Fibroblast of skin of back (primary cell): ENCODE measurements at regions not wholly inside any gene's neighbourhood (a gene's known extent, or its start where the extent isn't known, plus 50 kb on each side); places are given as distances from the start of the nearest gene placed in this dataset.

Experiments
- DNase-seq: peaks from one replicate; pipeline ENCODE4 v3.0.0-alpha.2; 2013

DNA sequence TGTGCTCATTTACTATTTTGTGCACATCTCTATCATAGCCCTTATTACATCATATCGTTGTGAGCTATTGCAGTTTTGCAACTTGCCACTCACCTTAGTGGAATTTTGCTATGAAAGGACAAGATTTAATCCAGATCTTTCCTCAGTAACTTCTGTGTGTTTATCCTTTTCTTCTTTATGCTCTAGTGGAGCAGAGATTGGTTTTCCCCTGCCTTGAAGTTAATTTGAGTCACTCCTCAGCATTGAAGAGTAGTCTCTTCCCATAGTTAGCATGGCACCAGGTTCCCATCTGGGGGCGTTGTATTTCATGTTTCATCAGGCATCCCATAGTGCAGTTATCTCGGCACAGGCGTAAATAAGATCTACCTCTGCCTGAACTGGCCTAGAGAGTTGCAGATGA is 510.4 kb downstream of the PSAT1 start:
- no peak for DNase-seq

DNA sequence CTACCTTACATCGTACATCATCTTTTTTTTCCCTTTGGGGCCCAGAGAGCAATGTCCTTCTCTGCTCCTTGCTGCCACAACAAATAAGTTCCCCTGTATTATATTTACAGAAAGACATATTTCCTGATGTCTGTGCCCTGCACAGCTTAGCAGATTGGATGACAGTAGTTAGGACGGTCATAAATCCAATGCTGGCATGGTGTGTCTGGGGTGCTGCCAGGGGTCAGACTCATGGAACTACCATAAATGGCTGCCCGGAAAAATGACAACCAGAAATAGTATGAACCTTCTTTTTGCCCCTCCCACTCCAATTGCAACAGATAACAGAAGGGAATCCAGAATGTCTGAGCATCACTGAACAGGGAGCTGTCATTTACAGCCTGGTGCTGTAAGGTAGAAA is 511.1 kb downstream of the PSAT1 start:
- DNase-seq, result no peak

DNA sequence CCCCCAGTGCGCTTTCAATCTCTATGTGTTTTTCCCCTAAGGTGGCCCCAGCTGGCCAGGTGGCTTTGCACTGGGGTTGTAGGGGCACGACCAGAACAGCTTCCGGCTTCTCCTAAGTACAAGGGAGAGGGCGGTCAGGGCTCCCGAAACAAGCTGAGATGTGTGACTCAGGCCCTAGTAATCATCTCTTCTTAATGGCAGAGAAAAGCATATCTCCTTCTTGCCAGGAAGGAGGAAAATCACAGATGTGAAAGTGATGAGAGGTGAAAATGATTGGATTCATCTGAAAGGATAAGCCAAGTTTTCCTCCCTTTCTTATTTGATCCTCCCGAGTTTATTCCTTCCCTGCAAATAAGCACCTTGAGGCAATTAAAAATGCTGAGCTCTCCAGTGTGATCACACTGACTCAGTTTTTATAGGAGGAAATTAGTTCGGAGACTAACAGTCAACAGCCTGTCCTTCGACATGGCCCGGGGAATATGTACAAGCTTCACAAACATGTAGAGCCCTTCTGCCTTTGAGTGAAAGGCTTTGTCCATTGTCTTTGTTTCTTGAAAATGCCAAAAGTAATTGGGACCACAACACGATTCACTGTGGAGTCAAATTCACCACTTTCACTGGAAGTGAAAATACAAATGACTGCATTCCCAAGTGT is 514.8 kb downstream of the PSAT1 start:
- DNase-seq, result peak; percentile 53

DNA sequence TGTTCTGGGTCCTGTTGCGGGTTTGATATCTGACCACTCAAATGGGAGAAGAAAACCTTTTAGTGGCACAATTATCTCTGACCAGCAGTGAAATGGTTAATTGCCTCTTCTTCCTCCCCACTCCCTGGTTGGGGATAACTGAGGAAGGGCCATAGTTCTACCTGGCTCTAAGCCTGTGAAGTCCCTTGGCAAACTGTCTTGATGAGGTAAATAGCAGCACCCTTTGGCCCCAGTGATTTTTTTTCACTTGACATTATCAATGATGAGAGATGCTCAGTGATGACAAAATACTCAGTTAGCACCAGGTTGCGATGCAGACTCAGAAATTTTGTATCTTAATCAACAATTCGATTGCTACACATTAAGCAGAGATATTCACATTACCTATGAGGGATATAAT is 515.7 kb downstream of the PSAT1 start:
- DNase-seq, result no peak

DNA sequence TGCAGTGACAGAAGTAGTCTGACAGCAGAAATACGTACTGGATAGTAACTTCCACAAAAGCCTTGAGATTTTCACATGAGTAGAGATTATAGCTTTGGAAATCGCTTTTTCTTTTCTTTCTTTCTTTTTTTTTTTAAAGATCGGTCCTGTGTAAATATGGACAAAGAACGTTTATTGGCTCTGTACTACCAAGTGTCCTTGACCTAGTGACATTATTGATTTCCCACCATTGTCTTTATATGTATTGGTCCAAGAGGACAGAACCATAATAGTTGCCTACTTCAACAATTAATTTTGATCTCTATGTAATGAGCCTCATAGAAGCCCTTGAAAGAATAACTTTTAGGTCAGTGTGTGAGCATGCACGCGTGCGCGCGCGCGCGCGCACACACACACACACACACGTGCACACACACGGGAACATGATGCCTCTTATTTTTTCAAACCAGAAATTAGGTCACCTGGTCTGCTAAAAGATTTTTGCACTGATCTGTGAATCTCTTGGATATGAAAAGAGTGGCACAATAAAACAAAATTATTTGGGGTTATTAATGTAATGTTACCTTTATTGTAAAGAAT is 516.8 kb downstream of the PSAT1 start:
- DNase-seq, result no peak

DNA sequence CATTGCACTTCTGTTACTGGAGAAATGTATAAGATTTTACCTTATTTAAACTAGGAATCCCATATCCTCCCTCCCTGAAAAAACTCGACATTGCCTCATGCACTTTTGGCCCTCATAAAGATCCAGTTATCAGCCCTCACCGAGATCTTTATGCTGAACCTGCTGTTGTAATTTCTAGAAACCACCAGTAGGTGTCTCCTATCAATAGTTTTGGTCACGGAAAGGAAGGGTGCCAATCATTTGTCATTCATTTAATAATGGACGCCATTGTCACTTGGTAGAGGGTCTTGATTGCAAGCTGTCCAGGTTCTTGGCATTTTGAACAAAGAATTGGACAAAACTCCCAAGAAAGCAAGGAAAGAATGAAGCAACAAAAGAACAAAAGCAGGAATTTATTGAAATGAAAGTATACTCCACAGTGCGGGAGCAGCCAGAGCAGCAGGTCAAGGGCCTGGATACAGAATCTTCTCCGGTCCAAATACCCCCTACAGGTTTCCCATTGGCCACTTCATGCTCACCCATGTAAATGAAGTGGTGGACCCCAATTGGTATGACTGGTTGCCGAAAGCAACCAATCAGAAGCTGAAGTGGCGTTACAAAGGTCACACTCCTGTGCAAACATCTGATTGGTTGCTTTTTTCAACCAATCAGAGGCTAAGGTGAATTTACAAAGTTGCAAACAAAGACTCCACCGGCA is 524.3 kb downstream of the PSAT1 start:
- DNase-seq, result peak; percentile 49

DNA sequence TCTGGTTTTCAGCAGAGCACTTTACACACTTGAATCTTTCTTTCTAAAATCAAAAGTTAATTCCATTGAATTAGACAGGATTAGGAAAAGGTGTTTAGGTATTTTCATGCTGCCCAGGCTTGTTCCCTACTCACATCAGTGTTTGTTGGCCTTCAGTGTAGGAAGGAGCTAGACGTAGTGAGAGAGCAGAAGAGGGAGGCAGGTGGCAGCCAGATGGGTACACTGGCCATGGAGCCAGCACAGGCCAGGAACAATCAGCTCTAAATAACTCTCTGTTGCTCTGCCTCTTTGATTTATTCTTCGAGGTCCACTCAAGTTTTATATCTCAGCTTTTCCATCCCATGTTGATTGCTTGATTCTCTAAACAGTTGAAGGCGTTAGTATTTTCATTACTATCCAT is 529.6 kb downstream of the PSAT1 start:
- no peak for DNase-seq

DNA sequence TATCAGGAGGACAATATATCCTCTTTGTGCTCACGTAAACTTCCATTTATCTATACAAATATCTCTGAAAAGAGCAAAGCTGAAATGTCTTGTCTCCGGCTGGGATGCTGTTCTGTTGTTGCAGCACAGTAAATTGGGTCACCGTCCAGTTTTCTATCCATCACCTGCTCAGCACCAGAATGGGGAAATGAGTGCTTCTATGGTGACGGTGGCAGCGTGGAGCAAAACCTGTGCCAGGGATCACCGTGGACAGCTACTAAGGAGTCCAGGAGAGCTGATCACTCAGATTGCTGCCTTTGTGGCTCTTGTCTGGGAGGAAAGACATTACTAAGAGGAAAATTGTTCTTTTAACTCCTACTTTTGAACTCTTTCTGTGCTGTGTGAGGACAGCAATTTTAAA is 531.6 kb downstream of the PSAT1 start:
- DNase-seq, result no peak

DNA sequence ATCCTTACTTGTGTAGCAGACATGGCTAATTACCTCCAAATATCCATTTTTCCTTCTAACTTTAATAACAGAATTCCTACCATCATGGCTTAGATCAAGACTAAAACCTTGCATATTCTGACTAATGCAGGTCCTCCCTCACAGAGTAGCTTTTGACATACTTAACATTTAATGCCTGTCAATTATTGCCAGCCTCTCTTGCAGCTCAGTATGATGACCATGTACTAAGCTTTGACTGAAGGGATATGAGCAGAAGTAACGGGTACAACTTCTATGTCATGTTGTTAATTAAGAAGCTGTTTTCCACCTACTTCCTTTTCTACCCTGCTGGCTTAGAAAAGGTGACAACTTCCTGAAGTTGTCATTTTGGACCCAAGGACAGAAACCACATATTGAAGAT is 533.4 kb downstream of the PSAT1 start:
- no peak for DNase-seq

DNA sequence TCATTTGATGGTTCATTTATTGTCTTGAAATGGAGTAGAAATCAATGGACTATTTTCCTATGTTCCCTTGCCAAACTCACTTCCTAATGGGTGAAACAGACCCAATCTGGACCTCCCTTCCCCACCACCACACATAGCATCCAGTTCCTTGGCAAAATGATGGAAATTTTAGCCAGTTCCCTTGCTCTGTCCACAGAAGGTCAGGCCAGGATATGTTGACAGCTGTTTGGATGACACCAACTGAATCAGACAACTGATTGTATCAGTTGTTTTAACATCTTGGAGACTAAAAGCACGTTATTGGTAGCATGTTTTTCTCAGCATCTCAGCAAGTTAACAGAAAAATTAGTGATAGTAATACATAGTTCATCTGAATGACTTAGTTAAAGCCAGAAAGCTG is 534.8 kb downstream of the PSAT1 start:
- DNase-seq, result no peak

DNA sequence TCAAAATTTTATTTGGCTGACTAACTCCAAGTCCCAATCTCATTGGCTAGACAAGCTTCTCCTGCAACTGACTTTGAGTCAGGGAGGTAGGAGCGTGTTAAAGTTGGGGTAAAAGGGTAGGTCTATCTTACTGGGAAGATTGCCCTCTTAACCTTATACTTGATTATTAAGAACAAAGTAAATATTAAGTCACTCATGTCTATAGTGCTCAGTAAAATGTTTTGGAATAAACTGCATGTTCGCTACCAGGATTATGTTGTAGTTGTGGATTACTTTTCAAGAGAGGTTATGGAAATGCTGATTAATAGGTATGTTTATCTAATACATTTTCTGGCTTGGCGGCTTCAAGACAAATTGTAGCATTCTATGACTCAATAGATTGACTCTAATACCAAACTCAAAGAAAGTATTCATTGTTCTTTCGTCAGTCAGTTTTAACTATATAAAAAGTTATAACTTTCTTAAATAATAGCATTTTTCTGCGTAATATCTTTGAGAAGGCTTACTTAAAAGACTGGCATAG is 539.1 kb downstream of the PSAT1 start:
- no peak for DNase-seq

DNA sequence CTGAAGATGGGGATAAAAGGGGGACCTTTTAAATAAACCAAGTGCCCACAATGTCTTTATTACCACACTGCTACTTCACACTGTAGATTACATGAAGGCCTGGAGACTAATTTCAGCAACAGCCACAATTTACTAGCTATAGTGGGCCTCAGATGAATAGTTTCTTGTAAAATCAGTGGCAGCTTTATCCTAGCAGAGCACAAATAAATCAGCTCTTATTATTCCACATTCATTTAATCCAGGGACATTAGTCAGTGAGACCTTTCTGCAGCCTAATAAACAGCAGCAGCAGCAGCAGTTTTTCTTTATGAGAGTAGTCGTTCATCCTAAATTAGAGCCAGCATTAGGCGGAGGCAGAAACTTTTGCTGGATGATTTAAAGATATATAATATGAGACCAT is 542.3 kb downstream of the PSAT1 start:
- no peak for DNase-seq

DNA sequence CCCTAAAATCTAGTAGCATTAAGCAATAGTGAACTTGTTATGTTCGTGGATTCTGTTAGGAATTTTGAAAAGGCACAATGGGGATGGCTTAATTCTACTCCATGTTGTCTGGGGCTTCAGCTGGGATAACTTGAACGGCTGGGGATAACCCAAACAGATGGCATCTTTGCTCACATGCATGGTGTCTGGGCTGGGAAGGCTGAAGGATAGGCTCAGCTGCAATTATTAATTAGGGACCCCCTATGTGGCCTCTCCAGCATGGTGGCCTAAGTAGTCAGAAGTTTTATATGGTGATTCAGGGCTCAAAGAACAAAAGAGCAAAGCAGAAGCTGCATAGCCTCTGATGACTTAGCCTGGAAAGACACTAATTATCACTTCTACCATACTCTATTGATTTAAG is 551.1 kb downstream of the PSAT1 start:
- DNase-seq, result no peak

DNA sequence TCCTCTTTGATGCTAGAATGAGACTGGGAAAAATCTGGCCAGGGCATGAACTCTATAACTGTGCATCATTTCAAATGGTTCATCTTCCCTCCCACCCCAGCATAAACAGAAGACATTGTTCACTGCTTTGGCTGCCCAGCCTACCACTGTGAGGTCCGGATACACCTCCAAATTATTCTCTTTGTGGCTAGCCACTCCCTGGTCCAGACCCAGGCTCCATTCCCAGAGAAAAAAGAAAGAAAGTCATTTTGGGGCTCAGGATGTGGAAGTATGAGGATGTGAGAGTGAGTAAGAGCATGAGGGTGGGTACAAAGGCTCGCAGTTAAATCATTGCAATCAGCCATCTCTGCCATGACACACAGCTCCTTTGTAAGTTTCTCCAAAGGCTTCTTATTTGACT is 559.2 kb downstream of the PSAT1 start:
- DNase-seq, result no peak

DNA sequence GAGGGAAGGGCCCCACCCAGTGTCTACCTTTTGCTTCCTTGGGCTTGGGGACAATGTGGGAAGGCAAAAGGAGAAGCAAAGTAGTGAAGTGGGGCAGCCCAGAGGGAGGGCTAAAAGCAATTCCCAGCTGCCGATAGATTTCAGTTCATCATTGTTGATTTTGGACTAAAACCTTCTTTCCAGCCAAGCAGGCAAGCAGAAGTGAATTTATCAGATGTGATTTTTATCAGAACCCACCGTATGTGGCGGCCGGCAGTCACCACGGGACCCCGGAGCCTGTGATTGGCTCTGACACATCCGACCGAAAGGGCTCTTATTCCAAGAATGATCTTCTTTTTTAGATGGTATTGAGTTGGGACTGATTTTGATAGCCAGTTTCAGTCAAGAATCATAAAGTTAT is 559.9 kb downstream of the PSAT1 start:
- DNase-seq, result no peak

DNA sequence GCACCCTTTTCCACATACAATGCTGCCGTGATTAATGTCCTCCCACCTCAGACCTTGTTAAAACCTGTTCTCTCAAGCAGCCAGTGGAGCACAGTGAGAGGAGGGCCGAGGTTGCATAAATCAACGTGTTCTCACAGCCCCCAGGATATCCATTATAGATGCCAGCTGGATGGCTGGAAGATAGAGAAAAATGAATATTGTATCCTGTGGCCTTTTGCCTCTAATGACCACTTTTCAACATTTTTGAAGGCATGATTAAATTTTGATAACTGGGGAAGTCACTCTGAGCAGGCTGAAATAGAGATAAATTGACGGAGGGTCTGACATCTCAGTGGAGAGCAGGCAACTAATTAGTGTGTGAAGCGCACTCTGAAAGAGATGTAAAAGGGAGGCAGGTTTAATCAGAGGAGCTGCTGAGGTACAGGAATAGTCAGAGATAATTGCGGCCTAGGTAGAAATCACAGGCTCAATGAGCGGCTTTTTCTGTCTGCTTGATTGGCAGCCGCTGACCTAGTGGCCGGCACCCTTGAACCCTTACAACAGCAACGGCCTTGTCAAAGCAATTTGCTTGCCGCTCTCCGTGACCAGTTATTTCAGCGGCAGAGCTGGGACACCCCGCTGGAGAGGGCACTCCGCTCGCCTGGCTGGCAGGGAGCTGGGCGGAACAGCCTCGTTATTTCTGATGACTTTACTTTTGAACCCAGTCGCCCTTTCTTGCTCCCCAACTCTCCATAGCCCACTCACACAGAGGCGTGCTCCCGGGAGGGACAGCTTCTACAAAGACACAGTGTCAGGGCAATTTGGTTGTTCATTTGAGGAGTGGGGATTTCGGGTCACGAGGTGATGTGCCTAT is 560.7 kb downstream of the PSAT1 start:
- DNase-seq, result no peak

DNA sequence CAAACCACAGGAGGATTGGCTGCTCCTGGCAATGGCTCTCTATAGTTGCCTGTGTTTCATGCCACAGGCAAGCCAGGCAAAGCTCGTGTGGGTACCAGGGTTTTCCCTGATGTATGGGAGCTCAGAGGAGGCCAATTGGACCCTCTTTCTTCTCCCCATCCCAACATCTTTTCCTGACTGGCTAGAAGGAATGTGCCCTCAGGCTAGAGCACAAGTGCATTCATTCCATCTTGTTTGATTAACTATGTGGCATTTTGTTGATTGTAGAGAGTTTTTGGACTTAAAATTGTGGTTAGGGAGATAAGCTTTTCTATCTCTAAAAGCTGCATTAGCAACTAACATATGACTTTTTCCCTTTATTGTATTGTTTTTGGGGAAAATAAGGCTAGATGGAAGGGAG is 561.3 kb downstream of the PSAT1 start:
- no peak for DNase-seq

DNA sequence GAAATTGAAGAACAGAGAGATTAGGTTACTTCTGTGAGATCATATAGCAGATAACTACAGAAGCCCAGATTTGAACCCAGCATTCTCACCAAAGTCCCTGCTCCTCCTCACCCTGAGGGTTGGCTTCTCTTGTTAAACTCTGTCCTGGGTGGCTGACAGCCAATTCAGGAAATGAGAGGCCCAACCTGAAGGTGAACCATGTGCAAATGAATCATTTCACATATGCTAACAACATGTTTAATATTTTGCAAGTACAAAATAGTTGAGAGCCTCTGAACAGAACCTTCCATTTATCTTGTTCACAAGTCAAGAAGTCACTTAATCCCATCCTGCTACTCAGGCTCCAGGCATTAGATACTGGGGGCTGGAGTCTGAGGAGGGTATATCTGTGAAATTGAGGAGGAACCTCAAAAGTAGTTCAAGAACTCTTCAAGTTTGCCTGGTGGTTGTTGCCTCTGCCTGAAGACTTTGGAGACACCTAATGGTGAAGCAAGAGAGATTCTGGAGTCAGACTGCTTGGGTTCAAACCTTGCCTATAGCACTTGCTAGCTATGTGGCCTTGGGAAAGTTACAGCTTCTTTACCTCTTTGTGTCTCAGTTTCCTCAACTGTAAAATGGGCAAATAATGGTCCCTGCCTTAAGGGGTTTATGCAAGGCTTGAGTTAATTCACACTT is 564.0 kb downstream of the PSAT1 start:
- no peak for DNase-seq

DNA sequence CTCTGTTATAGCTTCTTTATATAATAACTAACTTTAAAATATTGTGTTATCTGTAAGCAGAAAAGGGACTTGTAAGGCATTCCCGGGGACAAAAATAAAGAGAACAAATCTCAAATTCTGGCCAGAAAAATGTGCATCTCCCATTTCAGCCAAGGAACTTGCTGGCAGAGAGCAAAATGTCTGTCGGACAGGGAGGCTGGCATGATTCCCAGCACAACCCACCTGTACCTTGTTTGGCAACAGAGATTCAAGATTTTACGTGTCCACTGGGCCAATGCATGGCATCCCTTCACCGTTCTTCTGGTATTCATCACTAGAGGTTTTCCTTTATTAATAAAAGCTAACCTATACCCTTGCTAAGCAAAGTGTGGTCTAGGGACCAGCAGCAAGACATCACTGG is 566.6 kb downstream of the PSAT1 start:
- DNase-seq, result no peak

DNA sequence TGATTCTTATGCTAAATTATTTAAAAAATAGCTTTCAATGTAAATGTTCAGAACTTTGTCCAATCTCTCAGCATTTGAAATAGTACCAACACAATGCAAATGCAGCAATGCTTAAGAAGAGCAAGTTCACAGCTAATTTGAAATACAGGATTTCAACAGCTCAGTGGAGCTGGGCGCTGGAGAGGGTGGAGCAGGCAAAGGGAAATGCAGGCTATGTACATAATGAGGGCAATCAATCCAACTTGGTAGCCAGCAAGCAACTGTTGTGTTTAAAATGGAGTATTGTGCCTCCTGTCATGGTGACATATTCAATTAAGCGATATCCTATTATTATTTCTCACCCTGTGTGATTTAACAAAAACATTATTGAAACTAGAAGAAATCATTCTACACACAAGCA is 568.8 kb downstream of the PSAT1 start:
- no peak for DNase-seq

DNA sequence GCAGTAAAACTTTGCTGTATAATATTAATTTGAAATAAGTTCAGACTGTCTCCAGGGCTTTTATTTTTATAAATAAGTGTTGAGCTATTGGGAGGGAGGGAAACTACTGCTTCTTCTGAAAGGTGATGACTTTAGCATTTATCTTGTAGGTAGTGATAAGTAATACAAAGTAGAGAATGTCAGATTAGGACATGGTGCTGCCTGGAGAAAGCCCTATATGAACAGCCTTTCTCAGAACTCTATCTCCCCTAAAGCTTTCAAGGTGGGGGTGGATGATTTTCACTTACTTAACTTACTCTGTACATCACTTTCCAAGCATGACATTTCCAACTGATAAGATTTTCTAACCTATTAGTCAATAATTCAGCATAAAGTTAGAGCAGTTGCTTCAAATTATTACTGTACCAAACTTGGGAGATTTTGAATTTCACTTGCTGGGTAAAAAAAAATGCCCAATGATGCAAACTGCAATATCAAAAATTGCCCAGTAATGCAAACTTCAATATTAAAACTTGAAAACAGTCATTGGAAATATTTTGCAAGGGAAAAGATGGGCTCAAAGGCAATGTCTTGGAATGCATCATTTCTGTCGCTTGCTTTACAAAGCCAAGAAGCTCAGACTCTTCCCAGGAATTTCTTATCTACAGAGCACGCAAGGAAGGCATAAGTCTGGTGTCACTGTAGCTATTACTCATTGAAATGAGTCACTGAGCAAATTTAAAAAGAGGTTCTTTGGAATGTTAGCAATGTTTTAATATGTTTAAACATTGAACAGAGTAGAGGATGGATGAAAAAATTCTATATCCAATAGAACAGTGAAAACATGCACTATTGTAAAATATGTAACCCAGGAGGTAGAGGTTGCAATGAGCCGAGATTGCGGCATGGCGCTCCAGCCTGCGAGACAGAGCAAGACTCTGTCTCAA is 569.5 kb downstream of the PSAT1 start:
- DNase-seq, result peak; percentile 99

DNA sequence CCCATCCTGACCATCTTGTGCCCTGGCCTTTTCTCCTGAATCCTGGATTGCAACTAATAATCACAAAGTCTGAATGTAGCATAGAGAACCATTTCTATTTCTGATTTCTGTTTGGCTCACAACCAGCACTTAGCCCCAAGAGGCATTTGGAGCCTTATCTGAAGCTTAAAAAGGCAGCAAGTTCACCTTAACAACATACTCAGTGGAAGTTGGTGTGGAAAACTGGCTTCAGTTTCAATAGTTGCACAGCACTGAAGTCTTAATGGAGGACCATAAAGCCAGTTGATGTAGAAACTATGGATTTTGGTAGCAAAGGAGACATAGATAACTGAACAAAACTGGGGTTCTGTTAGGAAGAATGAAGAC is 574.1 kb downstream of the PSAT1 start:
- no peak for DNase-seq
